ENCODE measurements at regions not wholly inside any gene's neighbourhood (a gene's known extent, or its start where the extent isn't known, plus 50 kb on each side); places are given as distances from the start of the nearest gene placed in this dataset.

DNA sequence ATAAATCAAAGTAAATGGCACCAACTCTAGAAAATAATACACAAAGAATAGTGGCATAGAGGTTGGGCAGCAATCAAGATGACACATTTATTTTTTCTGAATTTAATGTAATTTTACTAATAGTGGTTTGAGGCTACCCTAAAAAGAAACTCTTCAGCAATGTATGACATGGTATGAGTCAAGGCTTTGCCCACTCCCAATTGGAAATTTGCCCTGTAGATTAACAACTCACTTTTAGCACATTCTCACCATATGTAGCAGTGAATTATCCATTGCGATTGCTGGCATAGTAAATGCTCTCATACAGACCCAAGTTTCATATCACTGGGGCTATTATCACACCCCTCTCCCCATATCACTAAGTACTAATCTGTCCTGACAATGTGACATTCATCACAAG is 832.1 kb upstream of the ZNF608 start:
- peaks cover 12% of the 10 kb centered on the region for H3K9me3 ChIP-seq (ENCODE audit: control insufficient read depth, low read length)
- no peak overlapping the region for H3K4me3 ChIP-seq (ENCODE audit: low read length)
- no peaks in the 10 kb centered on the region for H3K36me3 Mint-ChIP-seq (ENCODE audit: low read depth)
- TF ChIP-seq, protein P1, sequence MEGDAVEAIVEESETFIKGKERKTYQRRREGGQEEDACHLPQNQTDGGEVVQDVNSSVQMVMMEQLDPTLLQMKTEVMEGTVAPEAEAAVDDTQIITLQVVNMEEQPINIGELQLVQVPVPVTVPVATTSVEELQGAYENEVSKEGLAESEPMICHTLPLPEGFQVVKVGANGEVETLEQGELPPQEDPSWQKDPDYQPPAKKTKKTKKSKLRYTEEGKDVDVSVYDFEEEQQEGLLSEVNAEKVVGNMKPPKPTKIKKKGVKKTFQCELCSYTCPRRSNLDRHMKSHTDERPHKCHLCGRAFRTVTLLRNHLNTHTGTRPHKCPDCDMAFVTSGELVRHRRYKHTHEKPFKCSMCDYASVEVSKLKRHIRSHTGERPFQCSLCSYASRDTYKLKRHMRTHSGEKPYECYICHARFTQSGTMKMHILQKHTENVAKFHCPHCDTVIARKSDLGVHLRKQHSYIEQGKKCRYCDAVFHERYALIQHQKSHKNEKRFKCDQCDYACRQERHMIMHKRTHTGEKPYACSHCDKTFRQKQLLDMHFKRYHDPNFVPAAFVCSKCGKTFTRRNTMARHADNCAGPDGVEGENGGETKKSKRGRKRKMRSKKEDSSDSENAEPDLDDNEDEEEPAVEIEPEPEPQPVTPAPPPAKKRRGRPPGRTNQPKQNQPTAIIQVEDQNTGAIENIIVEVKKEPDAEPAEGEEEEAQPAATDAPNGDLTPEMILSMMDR (conservative IDR thresholded peaks at IDR 0.05) = no peak
- H3K36me3 ChIP-seq (ENCODE audit: control insufficient read depth, insufficient read depth, low read length) = no peaks in the 10 kb centered on the region
- no peak overlapping the region for H3K27ac ChIP-seq (ENCODE audit: low read depth, low read length)
- H3K9me3 Mint-ChIP-seq = peaks cover 6% of the 10 kb centered on the region
- no peak overlapping the region for H3K27ac Mint-ChIP-seq
- no peaks in the 10 kb centered on the region for H3K4me1 ChIP-seq (ENCODE audit: control insufficient read depth, insufficient read depth, low read length)
- H3K4me1 Mint-ChIP-seq = peaks cover 25% of the 10 kb centered on the region
- H3K4me3 Mint-ChIP-seq = no peak overlapping the region
- no peaks in the 10 kb centered on the region for H3K27me3 ChIP-seq (ENCODE audit: control insufficient read depth, insufficient read depth, low read length, poor library complexity, severe bottlenecking)
- WGBS, 2 experiments (ENCODE audit: insufficient coverage in 1 of 2, insufficient read length in 1 of 2) = 98 to 100% methylated on average over 1 of the region's 1 CpG
- no peak for DNase-seq
- H3K27me3 Mint-ChIP-seq (ENCODE audit: insufficient read depth) = no peaks in the 10 kb centered on the region
- H3K9ac ChIP-seq (ENCODE audit: extremely low read depth, low read length, poor library complexity, severe bottlenecking) = no peak overlapping the region

DNA sequence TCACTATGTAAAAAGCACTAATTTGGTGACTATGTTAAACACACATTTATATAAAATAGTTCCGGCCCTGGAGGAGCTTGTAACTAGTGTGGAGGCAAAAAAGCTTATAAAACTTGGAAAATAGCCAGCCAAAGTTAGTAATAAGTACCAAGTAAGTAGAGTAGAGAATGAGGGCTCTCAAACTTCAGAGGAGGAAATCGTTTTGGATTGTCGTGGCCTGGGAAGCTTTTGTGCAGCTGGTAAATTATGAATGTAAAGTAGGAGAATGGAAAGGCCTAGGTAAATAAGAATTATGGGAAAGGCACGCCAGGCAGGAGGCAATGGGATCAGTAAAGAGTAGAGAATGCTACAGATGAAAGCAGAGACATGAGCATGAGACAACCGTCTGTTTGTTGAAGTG is 832.7 kb upstream of the ZNF608 start:
- H3K27ac ChIP-seq (ENCODE audit: low read depth, low read length) = no peak overlapping the region
- no peak for DNase-seq
- no peaks in the 10 kb centered on the region for H3K36me3 Mint-ChIP-seq (ENCODE audit: low read depth)
- no peaks in the 10 kb centered on the region for H3K27me3 Mint-ChIP-seq (ENCODE audit: insufficient read depth)
- peaks cover 6% of the 10 kb centered on the region for H3K9me3 Mint-ChIP-seq
- no peak overlapping the region for H3K4me3 ChIP-seq (ENCODE audit: low read length)
- H3K27ac Mint-ChIP-seq = no peak overlapping the region
- H3K9ac ChIP-seq (ENCODE audit: extremely low read depth, low read length, poor library complexity, severe bottlenecking) = no peak overlapping the region
- H3K9me3 ChIP-seq (ENCODE audit: control insufficient read depth, low read length) = peaks cover 12% of the 10 kb centered on the region
- H3K4me1 Mint-ChIP-seq = peaks cover 27% of the 10 kb centered on the region
- no peak overlapping the region for H3K4me3 Mint-ChIP-seq
- H3K36me3 ChIP-seq (ENCODE audit: control insufficient read depth, insufficient read depth, low read length) = no peaks in the 10 kb centered on the region
- H3K4me1 ChIP-seq (ENCODE audit: control insufficient read depth, insufficient read depth, low read length) = no peaks in the 10 kb centered on the region
- 82 to 92% methylated on average over 4 to 5 of the region's 5 CpGs for WGBS, 2 experiments (ENCODE audit: insufficient coverage in 1 of 2, insufficient read length in 1 of 2)
- TF ChIP-seq, protein P1 (conservative IDR thresholded peaks at IDR 0.05) = no peak
- no peaks in the 10 kb centered on the region for H3K27me3 ChIP-seq (ENCODE audit: control insufficient read depth, insufficient read depth, low read length, poor library complexity, severe bottlenecking)

DNA sequence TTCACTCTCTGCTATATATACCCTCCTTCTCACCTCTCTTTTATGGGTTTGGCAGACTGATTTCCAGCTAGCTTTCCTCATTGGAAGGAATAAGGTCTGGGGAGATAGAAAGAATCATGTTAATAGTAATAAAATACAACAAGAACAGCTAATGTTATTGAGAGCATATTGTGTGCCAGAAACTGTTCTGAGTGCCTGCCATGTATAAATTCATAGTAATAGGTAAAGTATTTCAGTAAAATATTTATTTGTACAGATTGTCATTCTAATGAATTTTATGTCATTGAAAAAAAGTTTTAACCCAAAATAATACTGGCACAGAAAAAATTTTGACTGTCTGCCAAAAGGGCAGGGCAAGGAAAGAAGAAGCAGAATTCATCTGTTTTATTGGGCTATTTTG is 834.9 kb upstream of the ZNF608 start:
- Histone ChIP-seq H3K4me1 (ENCODE audit: control insufficient read depth, insufficient read depth, low read length) (no peaks in the 10 kb centered on the region), H3K9me3 (ENCODE audit: control insufficient read depth, low read length) (peaks cover 22% of the 10 kb centered on the region), H3K9ac (ENCODE audit: extremely low read depth, low read length, poor library complexity, severe bottlenecking) (no peak overlapping the region), H3K4me3 (ENCODE audit: low read length) (no peak overlapping the region), H3K27ac (ENCODE audit: low read depth, low read length) (no peak overlapping the region), H3K36me3 (ENCODE audit: control insufficient read depth, insufficient read depth, low read length) (no peaks in the 10 kb centered on the region), H3K27me3 (ENCODE audit: control insufficient read depth, insufficient read depth, low read length, poor library complexity, severe bottlenecking) (no peaks in the 10 kb centered on the region)
- peaks cover 15% of the 10 kb centered on the region for H3K4me1 Mint-ChIP-seq
- peaks cover 2% of the 10 kb centered on the region for H3K36me3 Mint-ChIP-seq (ENCODE audit: low read depth)
- TF ChIP-seq, protein P1 (conservative IDR thresholded peaks at IDR 0.05) = no peak
- no peaks in the 10 kb centered on the region for H3K27me3 Mint-ChIP-seq (ENCODE audit: insufficient read depth)
- no peak overlapping the region for H3K4me3 Mint-ChIP-seq
- DNase-seq = no peak
- H3K27ac Mint-ChIP-seq = no peak overlapping the region
- H3K9me3 Mint-ChIP-seq = peaks cover 9% of the 10 kb centered on the region
